ENCODE measurements at regions not wholly inside any gene's neighbourhood (a gene's known extent, or its start where the extent isn't known, plus 50 kb on each side); places are given as distances from the start of the nearest gene placed in this dataset.

DNA sequence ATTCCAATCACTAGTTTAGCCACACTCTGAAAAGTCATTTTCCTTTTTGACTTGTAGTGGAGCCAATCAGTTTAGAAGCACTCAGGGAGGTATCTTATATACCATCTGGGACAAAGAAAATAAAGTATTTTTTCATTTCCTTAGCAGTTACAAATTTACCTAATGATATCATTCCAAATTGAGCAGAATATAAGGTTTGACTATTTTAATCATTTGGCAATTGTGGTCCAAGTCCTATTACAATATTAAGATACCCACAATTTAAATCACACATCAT, 170.6 kb downstream of the LTN1 start:
- TF ChIP-seq, protein P1, sequence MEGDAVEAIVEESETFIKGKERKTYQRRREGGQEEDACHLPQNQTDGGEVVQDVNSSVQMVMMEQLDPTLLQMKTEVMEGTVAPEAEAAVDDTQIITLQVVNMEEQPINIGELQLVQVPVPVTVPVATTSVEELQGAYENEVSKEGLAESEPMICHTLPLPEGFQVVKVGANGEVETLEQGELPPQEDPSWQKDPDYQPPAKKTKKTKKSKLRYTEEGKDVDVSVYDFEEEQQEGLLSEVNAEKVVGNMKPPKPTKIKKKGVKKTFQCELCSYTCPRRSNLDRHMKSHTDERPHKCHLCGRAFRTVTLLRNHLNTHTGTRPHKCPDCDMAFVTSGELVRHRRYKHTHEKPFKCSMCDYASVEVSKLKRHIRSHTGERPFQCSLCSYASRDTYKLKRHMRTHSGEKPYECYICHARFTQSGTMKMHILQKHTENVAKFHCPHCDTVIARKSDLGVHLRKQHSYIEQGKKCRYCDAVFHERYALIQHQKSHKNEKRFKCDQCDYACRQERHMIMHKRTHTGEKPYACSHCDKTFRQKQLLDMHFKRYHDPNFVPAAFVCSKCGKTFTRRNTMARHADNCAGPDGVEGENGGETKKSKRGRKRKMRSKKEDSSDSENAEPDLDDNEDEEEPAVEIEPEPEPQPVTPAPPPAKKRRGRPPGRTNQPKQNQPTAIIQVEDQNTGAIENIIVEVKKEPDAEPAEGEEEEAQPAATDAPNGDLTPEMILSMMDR (optimal IDR thresholded peaks at IDR 0.05 in 1 of 3, IDR thresholded peaks at IDR 0.05 in 1 of 3, conservative IDR thresholded peaks at IDR 0.05 in 1 of 3; ENCODE audit: extremely low read depth in 1 of 3, insufficient read depth in 2 of 3, low read length in 3 of 3), result no peak
- no peak for TF ChIP-seq EZH2 (IDR thresholded peaks at IDR 0.05; ENCODE audit: low read length)
